Neural cell (in vitro differentiated cells): ENCODE measurements at regions not wholly inside any gene's neighbourhood (a gene's known extent, or its start where the extent isn't known, plus 50 kb on each side); places are given as distances from the start of the nearest gene placed in this dataset.

Source experiments
- H2AFZ ChIP-seq: fragments of 200-600, 300-800 bp; sonication (generic), shearing (Covaris generic); 2 replicates; pipeline ENCODE4 v1.6.0; 2014; ENCODE audit warnings: low read depth, mild to moderate bottlenecking, antibody characterized with exemption, low read length, moderate library complexity
- H3F3A ChIP-seq: fragments of 200-600 bp; shearing (Covaris generic); 2 replicates; pipeline ENCODE4 v1.6.1; 2016; ENCODE audit warnings: mild to moderate bottlenecking, moderate library complexity, mixed read lengths, antibody characterized with exemption, low read length; ENCODE audit not compliant: insufficient read depth, poor library complexity, severe bottlenecking
- H3K27ac ChIP-seq: fragments of 200-600, 300-800 bp; sonication (generic), shearing (Covaris generic); 2 replicates; pipeline ENCODE4 v1.5.1; 2014; ENCODE audit warnings: mild to moderate bottlenecking, low read length, moderate library complexity
- H3K27me3 ChIP-seq: fragments of 300-800, 200-600 bp; sonication (generic), shearing (Covaris generic); 2 replicates; pipeline ENCODE4 v1.6.0; 2014; ENCODE audit warnings: mild to moderate bottlenecking, low read depth, low read length, moderate library complexity; ENCODE audit not compliant: insufficient read depth
- H3K36me3 ChIP-seq: fragments of 300-800, 200-600 bp; sonication (generic), shearing (Covaris generic); 2 replicates; pipeline ENCODE4 v1.5.1; 2014; ENCODE audit warnings: mild to moderate bottlenecking, antibody characterized with exemption, low read length, moderate library complexity; ENCODE audit not compliant: insufficient read depth
- H3K4me2 ChIP-seq: fragments of 300-800, 200-600 bp; sonication (generic), shearing (Covaris generic); 2 replicates; pipeline ENCODE4 v1.6.0; 2014; ENCODE audit warnings: mild to moderate bottlenecking, low read length
- H3K4me3 ChIP-seq: fragments of 300-800, 200-600 bp; sonication (generic), shearing (Covaris generic); 2 replicates; pipeline ENCODE4 v1.5.1; 2014; ENCODE audit warnings: mild to moderate bottlenecking, low read length, moderate library complexity
- H3K79me2 ChIP-seq: fragments of 200-600 bp; shearing (Covaris generic); replicated peaks from 2 replicates; pipeline ENCODE4 v1.6.0; 2014; ENCODE audit warnings: mild to moderate bottlenecking, low read length, moderate library complexity; ENCODE audit not compliant: insufficient read depth
- H3K9ac ChIP-seq: fragments of 300-800, 200-600 bp; sonication (generic), shearing (Covaris generic); 2 replicates; pipeline ENCODE4 v1.6.1; 2016; ENCODE audit warnings: mild to moderate bottlenecking, low read length, mixed read lengths
- H3K9me2 ChIP-seq: fragments of 200-600 bp; shearing (Covaris generic); 2 replicates; pipeline ENCODE4 v1.6.1; 2016; ENCODE audit warnings: mild to moderate bottlenecking, low read length, mixed read lengths; ENCODE audit not compliant: insufficient read depth
- H3K9me3 ChIP-seq: fragments of 200-600, 300-800 bp; sonication (generic), shearing (Covaris generic); 2 replicates; pipeline ENCODE4 v1.6.1; 2016; ENCODE audit warnings: mild to moderate bottlenecking, mixed run types, low read length, moderate library complexity, mixed read lengths
- H4K20me1 ChIP-seq: fragments of 200-600 bp; shearing (Covaris generic); 2 replicates; pipeline ENCODE4 v1.6.1; 2016; ENCODE audit warnings: mild to moderate bottlenecking, mixed run types; ENCODE audit not compliant: insufficient read depth
- EP300 ChIP-seq: fragments of 450-650 bp; conservative IDR thresholded peaks from 2 replicates; pipeline ENCODE4 v1.6.1; 2014; ENCODE audit warnings: antibody characterized with exemption, mild to moderate bottlenecking, moderate library complexity; ENCODE audit not compliant: poor library complexity, severe bottlenecking
- EZH2 ChIP-seq: fragments of 200-600, 300-800 bp; shearing (Covaris generic), sonication (generic); IDR thresholded peaks from 2 replicates; pipeline ENCODE4 v1.6.1; 2014; ENCODE audit warnings: antibody characterized with exemption, low read length, borderline replicate concordance, mild to moderate bottlenecking; ENCODE audit not compliant: insufficient read depth, poor library complexity, severe bottlenecking
- MXI1 ChIP-seq: fragments of 450-650 bp; conservative IDR thresholded peaks from 2 replicates; pipeline ENCODE4 v1.6.1; 2014; ENCODE audit warnings: antibody characterized with exemption, mild to moderate bottlenecking; ENCODE audit not compliant: poor library complexity, severe bottlenecking
- POLR2AphosphoS5 ChIP-seq: IDR thresholded peaks from 2 replicates; pipeline ENCODE4 v1.6.1; 2012
- RAD21 ChIP-seq: fragments of 450-650 bp; conservative IDR thresholded peaks from 2 replicates; pipeline ENCODE4 v1.6.1; 2014; ENCODE audit warnings: antibody characterized with exemption, mild to moderate bottlenecking, moderate library complexity
- REST ChIP-seq: IDR thresholded peaks from 2 replicates; pipeline ENCODE4 v1.6.1; 2012; ENCODE audit warnings: borderline replicate concordance
- SMC3 ChIP-seq: fragments of 450-650 bp; conservative IDR thresholded peaks from 2 replicates; pipeline ENCODE4 v1.6.1; 2014; ENCODE audit warnings: antibody characterized with exemption, mild to moderate bottlenecking, moderate library complexity; ENCODE audit not compliant: poor library complexity
- TAF1 ChIP-seq: IDR thresholded peaks from 2 replicates; pipeline ENCODE4 v1.6.1; 2012; ENCODE audit warnings: low read depth
- TF ChIP-seq, protein P1 (sequence below): fragments of 450-650 bp; IDR thresholded peaks from 2 replicates; pipeline ENCODE4 v1.5.1; 2014; ENCODE audit warnings: antibody characterized with exemption, mild to moderate bottlenecking, moderate library complexity; ENCODE audit not compliant: poor library complexity, severe bottlenecking

- H3K9me2 ChIP-seq = no peaks in the 10 kb centered on the region
- H3K9ac ChIP-seq = no peak overlapping the region
- no peak overlapping the region for H3K27ac ChIP-seq
- H3K4me3 ChIP-seq = no peak overlapping the region
- no peaks in the 10 kb centered on the region for H4K20me1 ChIP-seq
- no peaks in the 10 kb centered on the region for H3K79me2 ChIP-seq
- no peak overlapping the region for H3K4me2 ChIP-seq
- no peaks in the 10 kb centered on the region for H3K36me3 ChIP-seq
- TF ChIP-seq RAD21 = no peak
- no peak for TF ChIP-seq EP300
- TF ChIP-seq TAF1 = no peak
- TF ChIP-seq, protein P1, sequence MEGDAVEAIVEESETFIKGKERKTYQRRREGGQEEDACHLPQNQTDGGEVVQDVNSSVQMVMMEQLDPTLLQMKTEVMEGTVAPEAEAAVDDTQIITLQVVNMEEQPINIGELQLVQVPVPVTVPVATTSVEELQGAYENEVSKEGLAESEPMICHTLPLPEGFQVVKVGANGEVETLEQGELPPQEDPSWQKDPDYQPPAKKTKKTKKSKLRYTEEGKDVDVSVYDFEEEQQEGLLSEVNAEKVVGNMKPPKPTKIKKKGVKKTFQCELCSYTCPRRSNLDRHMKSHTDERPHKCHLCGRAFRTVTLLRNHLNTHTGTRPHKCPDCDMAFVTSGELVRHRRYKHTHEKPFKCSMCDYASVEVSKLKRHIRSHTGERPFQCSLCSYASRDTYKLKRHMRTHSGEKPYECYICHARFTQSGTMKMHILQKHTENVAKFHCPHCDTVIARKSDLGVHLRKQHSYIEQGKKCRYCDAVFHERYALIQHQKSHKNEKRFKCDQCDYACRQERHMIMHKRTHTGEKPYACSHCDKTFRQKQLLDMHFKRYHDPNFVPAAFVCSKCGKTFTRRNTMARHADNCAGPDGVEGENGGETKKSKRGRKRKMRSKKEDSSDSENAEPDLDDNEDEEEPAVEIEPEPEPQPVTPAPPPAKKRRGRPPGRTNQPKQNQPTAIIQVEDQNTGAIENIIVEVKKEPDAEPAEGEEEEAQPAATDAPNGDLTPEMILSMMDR = no peak
- TF ChIP-seq MXI1 = no peak
- TF ChIP-seq POLR2AphosphoS5 = no peak
- TF ChIP-seq EZH2 = no peak
- TF ChIP-seq REST = no peak
- no peak for TF ChIP-seq SMC3
- H2AFZ ChIP-seq = no peak overlapping the region
- H3K9me3 ChIP-seq = no peaks in the 10 kb centered on the region
- H3F3A ChIP-seq = no peaks in the 10 kb centered on the region
- H3K27me3 ChIP-seq = no peaks in the 10 kb centered on the region
Measured at GRCh38 chr2:237196866-237197618, 111.4 kb downstream of the COPS8 start.

DNA sequence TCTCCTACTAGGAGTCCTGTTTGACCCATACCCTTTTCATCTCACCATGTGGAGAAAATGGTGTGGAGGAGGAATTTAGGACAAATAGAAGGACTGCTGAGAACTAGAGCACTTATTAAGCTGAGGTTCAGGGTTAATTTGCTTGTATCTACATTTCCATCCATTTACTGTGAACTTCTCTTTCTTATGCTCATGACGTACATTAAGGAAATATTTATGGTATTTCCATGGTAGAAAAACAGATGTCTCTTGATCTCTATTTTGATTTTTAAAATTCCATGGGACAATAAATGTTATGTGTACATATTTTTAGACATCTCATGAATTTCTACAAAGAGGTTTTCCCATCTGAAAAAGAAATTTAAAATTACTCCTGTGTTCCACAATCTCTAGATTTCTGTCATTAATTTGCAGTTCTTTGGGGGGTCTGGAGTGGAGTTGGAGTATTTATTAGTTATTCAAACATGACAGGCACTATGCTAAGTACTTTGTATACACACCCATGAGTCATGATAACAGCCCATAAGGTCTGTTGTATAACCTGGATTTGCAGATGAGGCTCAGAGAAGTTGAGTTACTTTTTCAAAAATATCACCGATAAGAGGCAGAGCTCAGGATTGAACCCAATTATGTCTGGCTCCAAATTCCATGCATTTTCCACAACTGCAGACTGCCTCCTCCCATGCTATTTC, 112.6 kb downstream of the COPS8 start:
- no peaks in the 10 kb centered on the region for H3K9me2 ChIP-seq
- TF ChIP-seq REST (no peak), SMC3 (no peak), EP300 (no peak), RAD21 (no peak), MXI1 (no peak), TAF1 (no peak), EZH2 (no peak), POLR2AphosphoS5 (no peak)
- TF ChIP-seq, protein P1 = no peak
- H3K27ac ChIP-seq = no peak overlapping the region
- H3K4me2 ChIP-seq = no peak overlapping the region
- no peak overlapping the region for H3K9ac ChIP-seq
- no peaks in the 10 kb centered on the region for H3F3A ChIP-seq
- H3K36me3 ChIP-seq = no peaks in the 10 kb centered on the region
- H3K27me3 ChIP-seq = no peaks in the 10 kb centered on the region
- H3K4me3 ChIP-seq = no peak overlapping the region
- no peak overlapping the region for H2AFZ ChIP-seq
- no peaks in the 10 kb centered on the region for H3K9me3 ChIP-seq
- H4K20me1 ChIP-seq = no peaks in the 10 kb centered on the region
- H3K79me2 ChIP-seq = no peaks in the 10 kb centered on the region
